Testis (tissue), 2 donors: ENCODE measurements at regions not wholly inside any gene's neighbourhood (a gene's known extent, or its start where the extent isn't known, plus 50 kb on each side); places are given as distances from the start of the nearest gene placed in this dataset.

ENCODE experiments used
- CTCF ChIP-seq, 3 experiments: fragments of 450-650 bp in 2 of 3; fragments of 200-600 bp in 1 of 3; sonication (generic) in 1 of 3; IDR thresholded peaks; one replicate each; pipeline ENCODE4 v1.5.1; 2016 to 2019; ENCODE audit warnings: antibody characterized with exemption in 3 of 3, mild to moderate bottlenecking in 2 of 3, moderate library complexity in 1 of 3
- POLR2A ChIP-seq: fragments of 450-650 bp; IDR thresholded peaks from one replicate; pipeline ENCODE4 v1.6.1; 2017; ENCODE audit warnings: antibody characterized with exemption, mild to moderate bottlenecking, moderate library complexity

DNA sequence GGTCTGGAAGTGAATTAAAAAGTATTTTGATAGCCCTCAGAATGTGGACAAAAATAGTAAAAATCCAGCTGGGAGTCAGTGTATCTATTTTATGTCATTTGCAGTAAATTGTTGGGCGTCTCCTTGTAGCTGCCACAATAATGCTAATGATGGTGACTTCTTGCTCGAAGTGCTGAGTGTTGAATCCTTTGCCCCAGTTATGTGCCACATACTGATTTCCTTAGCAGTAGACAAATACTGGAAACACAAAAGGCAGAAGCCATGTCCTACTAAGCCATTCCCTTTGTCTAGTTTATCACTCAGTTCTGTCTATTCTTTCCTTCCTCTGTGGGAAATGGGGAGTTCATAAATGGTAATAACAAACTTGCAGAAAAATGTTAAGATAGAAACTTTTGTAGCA, 70.7 kb upstream of the CXADR start:
- TF ChIP-seq CTCF (IDR thresholded peaks at IDR 0.05) (no peak), POLR2A (no peak)
